DND-41 (cell line): ENCODE measurements at regions not wholly inside any gene's neighbourhood (a gene's known extent, or its start where the extent isn't known, plus 50 kb on each side); places are given as distances from the start of the nearest gene placed in this dataset.

Experiments used
- CTCF ChIP-seq: IDR thresholded peaks from 2 replicates; pipeline ENCODE4 v1.5.1; 2012; ENCODE audit warnings: borderline replicate concordance, low read length, moderate library complexity, mild to moderate bottlenecking; ENCODE audit not compliant: poor library complexity, severe bottlenecking; ENCODE audit errors: extremely low read depth
- EZH2 ChIP-seq: IDR thresholded peaks from 3 replicates; pipeline ENCODE4 v1.6.1; 2012; ENCODE audit warnings: borderline replicate concordance, low read depth, mild to moderate bottlenecking, moderate library complexity, low read length, inconsistent platforms; ENCODE audit not compliant: severe bottlenecking

- TF ChIP-seq CTCF (no peak), EZH2 (no peak)
Observed at GRCh38 chr3:26845194-26845593, 222.6 kb downstream of the LRRC3B start.
